Lower leg skin (tissue), 4 donors: ENCODE measurements at regions not wholly inside any gene's neighbourhood (a gene's known extent, or its start where the extent isn't known, plus 50 kb on each side); places are given as distances from the start of the nearest gene placed in this dataset.

Experiments
- DNase-seq, 2 donors: peaks; one replicate each; pipeline ENCODE4 v3.0.0-alpha.2; 2019; ENCODE audit warnings: low spot score in 2 of 2
- H3K4me3 ChIP-seq: fragments of 200-600 bp; sonication (generic); 2 replicates; pipeline ENCODE4 v1.5.1; 2017; ENCODE audit warnings: mild to moderate bottlenecking, low read depth; ENCODE audit not compliant: poor library complexity, severe bottlenecking
- CTCF ChIP-seq, 3 donors: fragments of 450-650 bp; IDR thresholded peaks; one replicate each; pipeline ENCODE4 v1.5.1; 2016; ENCODE audit warnings: antibody characterized with exemption in 3 of 3, mild to moderate bottlenecking in 3 of 3, moderate library complexity in 2 of 3
- POLR2A ChIP-seq, 2 donors: fragments of 450-650 bp; IDR thresholded peaks; one replicate each; pipeline ENCODE4 v1.6.1; 2016 to 2017; ENCODE audit warnings: antibody characterized with exemption in 2 of 2, mild to moderate bottlenecking in 1 of 2, moderate library complexity in 1 of 2
- WGBS, 2 donors: methylation state at CpG; one replicate each; pipeline ENCODE4 v1.1.5; 2018; 5-methylcytosine and 5-hydroxymethylcytosine counted together
- intact Hi-C: fragments of 100-400 bp; cut with DNase I; formaldehyde crosslinking; loops from one replicate; pipeline ENCODE4 v1.15.0; 2023; ENCODE audit warnings: low total_unique reads

GRCh38 chr11:32531528-32531927, 52.1 kb upstream of the EIF3M start:
- WGBS, 2 donors = 64 to 68% methylated on average over 2 of the region's 2 CpGs
- DNase-seq = no peak
- H3K4me3 ChIP-seq = no peak overlapping the region
- intact Hi-C loops = no loop called here
- TF ChIP-seq POLR2A (IDR thresholded peaks at IDR 0.05) (no peak), CTCF (IDR thresholded peaks at IDR 0.05) (no peak)

DNA sequence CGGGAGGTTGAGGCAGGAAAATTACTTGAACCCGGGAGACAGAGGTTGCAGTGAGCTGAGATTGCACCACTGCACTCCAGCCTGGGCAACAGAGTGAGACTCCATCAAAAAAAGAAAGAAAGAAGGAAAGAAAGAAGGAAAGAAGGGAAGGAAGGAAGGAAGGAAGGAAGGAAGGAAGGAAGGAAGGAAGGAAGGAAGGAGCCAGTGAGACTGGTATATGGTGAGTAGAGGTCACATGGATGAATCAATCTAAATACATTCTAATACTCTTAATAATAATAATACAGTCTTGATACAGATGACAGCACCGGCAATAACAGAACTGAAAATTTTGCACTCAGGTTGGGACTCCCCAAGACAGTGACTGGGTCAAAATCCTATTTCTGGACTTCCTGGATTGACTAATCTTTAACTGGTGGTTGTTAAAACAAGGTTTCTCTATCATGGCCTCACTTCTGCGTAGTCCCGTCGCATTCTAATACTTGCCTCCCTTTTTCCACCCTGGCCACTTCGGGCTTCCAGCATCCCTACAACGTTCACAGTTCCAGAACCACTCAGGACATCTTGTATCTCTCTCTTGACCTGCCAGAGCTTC, 53.5 kb upstream of the EIF3M start:
- TF ChIP-seq POLR2A (IDR thresholded peaks at IDR 0.05) (no peak), CTCF (IDR thresholded peaks at IDR 0.05) (no peak)
- WGBS, 2 donors = 87 to 89% methylated on average over 8 of the region's 8 CpGs
- no peak for DNase-seq
- intact Hi-C loops = no loop called here
- no peak overlapping the region for H3K4me3 ChIP-seq

GRCh38 chr11:32527261-32528175, 56.1 kb upstream of the EIF3M start:
- no peak for TF ChIP-seq POLR2A (IDR thresholded peaks at IDR 0.05)
- TF ChIP-seq CTCF (IDR thresholded peaks at IDR 0.05) = no peak
- H3K4me3 ChIP-seq = no peak overlapping the region
- no peak for DNase-seq
- intact Hi-C loops = no loop called here
- WGBS, 2 donors = 75% methylated on average over 10 of the region's 10 CpGs

DNA sequence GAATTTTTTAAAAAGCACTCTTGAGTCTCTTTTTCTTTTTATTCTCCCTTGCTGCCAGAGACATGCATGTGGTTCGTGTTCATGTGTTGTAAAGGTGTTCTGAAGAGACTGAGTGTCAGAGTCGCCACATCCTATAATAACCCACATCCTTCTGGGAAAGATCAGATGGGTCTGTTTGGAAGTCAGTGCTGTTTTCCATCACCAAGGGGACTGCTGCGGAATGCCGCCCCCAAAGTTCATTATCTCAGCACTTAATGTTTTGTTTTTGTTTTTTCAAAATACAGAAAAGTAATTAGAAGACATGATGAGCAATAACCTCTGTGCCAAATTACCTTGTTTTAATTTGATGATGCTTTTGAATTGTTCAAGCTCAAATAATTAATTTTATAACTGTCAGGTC, 56.9 kb upstream of the EIF3M start:
- H3K4me3 ChIP-seq = no peak overlapping the region
- 43 to 55% methylated on average over 4 of the region's 4 CpGs for WGBS, 2 donors
- no peak for TF ChIP-seq POLR2A (IDR thresholded peaks at IDR 0.05)
- TF ChIP-seq CTCF (IDR thresholded peaks at IDR 0.05) = no peak
- intact Hi-C loops = no loop called here
- no peak for DNase-seq

- 48 to 51% methylated on average over 5 of the region's 5 CpGs for WGBS, 2 donors
- intact Hi-C loops = no loop called here
- no peak for TF ChIP-seq POLR2A (IDR thresholded peaks at IDR 0.05)
- DNase-seq = no peak
- H3K4me3 ChIP-seq = no peak overlapping the region
These were observed 71.7 kb upstream of the EIF3M start for GRCh38 chr11:32511926-32512325.

DNA sequence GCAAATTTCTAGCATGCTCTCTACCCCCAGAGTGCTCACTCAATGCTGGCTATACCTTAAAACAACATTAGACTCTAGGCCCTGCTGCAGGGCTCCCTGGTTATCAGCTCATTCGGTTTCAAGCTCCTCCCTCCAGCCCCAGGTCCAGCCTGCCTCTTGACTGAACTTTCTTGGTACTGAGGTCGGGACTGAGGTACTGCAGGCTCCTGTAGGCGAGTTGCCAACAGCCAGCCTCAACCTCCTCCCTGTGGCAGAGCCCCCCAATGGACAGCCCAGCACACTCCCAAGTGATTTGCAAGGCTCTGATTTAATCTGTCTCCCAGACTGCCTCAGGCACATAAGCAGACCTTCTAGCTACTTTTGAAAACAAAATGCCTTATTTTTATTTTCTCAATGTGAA, 73.6 kb upstream of the EIF3M start:
- no peak for DNase-seq
- 33 to 41% methylated on average over 3 of the region's 3 CpGs for WGBS, 2 donors
- TF ChIP-seq POLR2A (IDR thresholded peaks at IDR 0.05) = no peak
- TF ChIP-seq CTCF (IDR thresholded peaks at IDR 0.05) = no peak
- intact Hi-C loops = no loop called here
- no peak overlapping the region for H3K4me3 ChIP-seq
